A172 (cell line): ENCODE measurements at regions not wholly inside any gene's neighbourhood (a gene's known extent, or its start where the extent isn't known, plus 50 kb on each side); places are given as distances from the start of the nearest gene placed in this dataset.
"Not testable (repeated sequence)": the region's sequence is repeated elsewhere in the genome, so short reads cannot be mapped to it uniquely, and the experiment has no call there.

Source experiments
- DNase-seq: peaks from one replicate; pipeline ENCODE4 v3.0.0-alpha.2; 2015; ENCODE audit warnings: low spot score

DNA sequence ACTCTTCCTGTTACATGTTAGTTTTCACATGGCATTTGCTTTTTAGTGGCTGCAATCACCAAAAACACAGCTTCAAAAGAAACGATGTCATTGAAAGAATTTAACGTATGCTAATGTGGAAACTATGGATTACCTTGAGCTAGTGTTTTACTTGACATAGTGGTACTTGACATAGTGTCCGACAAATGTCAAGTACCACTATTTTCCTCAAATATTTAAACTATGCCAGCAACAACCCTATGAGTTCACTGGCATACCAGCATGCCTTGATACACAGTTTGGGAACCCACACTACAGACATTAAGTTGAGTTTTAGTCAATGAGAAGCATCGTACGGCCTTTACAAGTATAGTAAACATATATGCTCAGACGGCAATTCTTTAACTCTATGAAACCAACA lies 560.3 kb downstream of the GALC start:
- no peak for DNase-seq

DNA sequence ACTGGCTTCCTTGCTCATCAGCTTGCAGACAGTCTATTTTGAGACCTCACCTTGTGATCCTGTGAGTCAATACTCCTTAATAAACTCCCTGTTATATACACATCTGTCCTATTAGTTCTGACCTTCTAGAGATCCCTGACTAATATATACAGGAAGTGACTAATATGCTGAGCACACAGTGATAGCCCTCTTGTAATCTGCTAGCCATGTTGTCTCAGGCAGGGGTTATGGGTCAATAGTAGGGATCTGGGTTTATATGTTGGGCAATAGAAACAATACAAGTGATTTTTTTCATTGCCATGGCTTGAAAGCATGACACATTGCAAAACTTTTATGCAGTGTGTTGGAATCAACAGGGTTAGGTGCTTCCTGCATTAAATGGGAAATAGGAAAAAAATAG lies 562.2 kb downstream of the GALC start:
- peak; percentile 36 for DNase-seq

DNA sequence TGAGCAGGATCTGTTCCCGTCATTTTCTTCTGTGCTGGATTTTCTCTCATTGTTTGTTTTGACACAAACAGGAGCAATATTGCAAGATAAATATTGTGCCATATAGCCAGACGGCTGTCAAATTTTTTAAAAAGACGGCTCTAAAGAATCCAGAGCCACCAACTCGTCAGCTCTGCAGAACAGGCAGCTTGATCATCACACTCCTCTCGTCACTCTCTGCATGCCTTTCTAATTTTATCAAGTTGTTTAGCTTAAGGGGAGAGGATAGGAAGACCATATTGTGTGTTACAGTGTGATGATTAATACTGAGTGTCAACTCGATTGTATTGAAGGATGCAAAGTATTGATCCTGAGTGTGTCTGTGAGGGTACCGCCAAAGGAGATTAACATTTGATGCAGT lies 562.8 kb downstream of the GALC start:
- no peak for DNase-seq

DNA sequence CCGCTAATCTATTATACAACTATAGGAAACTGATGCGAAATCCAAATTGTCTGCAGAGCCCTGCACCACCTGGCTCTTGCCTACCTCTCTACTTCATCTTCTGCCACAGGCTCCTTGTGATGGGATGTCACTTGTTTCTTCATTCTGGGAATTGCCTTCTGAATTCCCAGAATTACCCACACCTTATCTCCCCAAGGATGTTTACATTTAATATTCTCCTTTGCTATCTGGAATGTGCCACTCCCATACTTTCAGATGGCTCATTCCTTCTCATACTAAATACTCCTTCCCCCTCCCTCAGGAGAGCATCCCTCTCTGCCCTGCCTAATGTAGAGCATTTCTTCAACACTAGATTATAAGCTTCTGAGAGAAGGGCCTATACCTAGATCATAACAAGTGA lies 573.1 kb downstream of the GALC start:
- DNase-seq: no peak

DNA sequence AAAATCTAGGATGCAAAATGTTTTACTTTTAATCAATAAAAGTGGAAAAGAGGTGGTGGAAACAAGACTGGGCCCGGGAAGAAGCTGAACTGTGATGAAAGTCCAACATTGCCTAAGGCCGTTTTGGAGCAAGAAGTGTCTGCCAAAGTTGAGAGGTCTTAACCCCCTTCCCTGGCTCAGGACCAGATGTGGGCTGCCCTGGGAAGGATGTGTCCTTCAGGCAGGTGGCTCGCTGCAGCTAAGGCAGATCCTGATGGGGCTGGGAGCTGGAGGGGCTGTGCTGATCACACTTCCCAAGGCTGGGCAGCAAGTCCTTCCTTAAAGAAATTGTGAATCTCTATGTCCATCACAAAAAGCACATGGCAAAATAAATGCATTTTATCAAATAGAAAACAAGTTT lies 581.6 kb downstream of the GALC start:
- DNase-seq: no peak

DNA sequence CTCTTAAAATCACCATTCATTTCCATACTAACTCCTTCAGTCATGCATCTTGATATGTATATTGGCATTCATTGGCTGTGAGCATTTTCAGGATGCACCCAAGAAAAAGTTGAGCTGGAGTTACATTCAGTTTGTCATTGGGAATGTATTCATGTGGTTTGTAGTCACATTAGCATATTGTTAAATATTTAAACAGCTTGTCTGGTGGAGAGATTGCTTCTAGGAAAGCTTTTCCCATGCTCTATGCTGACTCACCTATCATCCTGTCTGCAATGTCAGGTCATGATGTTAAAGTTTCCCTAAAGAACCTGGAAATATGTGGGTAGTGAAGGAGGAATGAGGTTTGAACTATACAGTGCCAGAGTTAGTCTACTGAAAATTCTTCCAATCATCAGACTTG lies 583.6 kb downstream of the GALC start:
- no peak for DNase-seq

DNA sequence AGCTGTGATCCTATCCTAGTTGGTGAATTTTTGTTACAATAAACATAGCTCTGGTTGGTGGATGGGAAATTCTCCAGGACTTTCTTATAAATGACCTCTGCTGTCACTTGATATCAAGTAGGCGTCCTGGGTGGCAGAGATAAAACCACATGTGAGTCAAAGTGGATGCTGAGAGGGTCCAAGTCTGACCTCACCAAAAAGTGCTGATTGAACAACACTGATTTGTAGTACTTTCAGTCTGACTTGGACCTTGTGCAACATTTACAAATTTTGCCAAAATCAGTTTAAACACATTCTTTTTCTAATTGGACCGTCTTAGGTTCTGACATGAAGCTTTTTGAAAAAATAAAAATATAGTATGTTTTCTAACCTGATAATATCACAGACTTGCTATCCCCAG lies 585.6 kb downstream of the GALC start:
- no peak for DNase-seq

DNA sequence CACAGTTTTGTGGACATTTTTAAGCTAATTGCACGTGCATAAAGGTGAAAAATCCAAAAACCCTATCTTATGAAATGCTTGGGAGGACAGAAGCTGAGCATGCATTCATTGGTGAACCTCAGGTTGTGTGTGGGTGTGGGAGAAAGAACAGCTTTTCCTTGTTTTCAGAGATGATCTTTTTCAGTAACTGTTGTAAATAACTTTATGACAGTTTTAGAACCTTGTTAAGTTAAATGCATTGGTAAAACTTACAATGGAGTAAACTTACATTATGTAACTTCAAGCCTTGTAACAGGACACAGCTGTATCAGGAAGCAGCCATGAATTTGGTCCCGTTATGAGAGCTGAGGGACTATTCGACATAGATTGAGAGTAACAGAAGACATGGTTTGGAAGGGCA lies 587.4 kb downstream of the GALC start:
- DNase-seq: no peak

DNA sequence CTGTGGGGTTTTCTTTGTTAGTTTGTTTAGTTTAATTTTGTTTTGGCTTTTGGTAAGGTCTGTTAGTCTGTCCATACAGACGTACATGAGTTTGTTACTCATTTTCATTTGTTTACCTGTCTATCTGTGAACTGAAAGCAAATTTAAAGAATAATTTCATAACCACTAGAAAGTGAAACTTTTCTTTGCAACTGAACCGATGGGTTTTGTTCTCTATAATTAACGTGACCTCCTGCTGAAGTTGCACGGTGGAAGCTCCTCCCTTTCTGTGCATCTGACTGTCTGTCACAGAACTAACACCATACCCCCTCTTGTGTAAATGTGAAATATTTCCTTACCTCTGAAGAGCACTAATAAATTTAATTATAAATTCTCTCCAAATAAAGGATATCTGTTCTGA lies 595.5 kb downstream of the GALC start:
- no peak for DNase-seq

DNA sequence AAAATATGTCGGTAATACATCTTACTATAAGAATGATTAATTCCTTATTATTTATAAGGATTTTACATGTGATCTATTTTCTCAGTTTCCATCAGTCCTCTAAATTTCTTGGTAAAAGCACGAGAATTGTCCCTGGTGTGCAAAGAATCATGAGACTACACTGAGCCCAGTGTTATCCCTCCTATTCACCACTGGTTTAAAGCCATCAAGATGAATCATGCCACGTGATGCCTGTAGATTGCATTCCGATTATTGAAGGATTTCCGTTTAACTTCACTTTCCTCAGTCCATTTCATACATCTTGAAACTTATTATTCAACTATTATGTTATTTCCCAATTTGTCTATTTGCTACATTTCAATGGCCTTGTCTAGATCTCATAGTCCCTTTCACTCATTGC lies 601.9 kb downstream of the GALC start:
- DNase-seq: no peak

DNA sequence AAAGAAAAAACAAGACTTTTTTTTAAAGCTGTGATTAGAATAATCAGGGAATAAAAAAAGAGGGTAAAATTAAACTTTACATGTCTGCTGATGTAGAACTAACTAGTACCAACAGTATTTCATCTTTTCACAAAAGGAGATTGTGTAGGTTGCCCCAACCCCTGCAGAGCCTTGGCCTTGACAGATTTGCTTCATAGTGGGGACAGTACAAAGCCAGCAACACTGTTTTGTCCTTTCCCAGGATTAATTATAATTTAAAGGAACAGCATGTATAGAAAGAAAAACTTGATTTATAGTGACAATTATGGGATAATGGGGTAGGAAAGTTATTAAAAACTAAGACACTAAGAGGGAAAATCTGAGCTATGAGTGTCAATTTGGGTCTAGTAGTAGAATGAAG lies 604.0 kb downstream of the GALC start:
- DNase-seq: no peak

DNA sequence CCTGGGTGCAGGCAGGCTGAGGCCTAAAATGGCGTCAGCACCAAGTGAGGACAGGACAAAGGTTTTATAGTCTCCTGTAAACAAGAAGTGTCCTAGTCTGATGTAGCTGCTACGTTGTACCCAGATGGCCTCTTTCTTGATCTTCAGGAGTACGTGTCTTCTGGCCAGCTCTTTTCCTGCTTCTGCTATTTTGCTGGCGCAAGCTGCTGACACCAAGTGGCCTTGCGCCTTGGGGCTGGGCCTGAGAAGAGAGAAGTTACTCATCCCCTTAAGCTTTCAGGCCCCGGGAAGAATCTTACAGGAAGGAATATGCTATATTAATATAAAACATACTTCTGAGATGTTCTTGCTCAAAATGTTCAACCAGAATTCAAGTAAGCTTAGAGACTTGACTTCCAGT lies 605.2 kb downstream of the GALC start:
- DNase-seq: no peak

DNA sequence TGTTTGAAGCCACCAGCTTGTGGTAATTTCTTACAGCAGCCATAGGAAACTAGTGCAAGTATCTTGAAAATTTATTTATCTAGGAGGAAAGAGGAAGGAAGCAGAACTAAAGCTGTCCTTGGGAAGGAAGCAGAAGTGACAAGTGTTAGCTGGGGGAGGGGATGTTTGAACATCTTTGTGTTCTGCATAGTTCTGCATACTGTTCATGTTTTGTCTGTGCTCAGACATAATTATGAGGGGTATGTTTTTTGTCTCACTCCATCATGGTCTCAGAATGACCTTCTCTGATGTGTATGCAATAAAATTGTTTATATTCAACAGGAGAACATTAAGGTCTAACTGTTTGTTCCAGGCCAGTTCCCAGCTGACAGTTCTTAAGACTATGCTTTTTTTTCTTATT lies 606.5 kb downstream of the GALC start:
- DNase-seq: no peak

DNA sequence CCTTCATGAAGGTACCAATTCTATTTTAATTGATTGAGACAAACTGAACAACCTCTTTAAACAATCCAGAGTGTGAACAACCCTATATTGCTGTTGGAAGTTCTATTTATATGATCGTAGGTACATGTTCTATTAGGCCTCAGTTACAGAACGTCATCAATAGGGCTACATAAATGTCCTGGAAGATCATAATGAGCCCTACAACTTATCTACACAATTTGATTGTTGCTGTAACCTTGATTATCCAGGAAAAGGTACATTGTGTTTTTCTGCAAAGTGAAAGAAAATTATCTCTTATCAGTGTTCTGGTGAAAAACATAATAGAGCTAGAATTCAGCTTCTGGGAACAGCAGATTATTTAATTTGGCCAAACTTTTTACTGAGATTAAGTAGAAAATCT lies 612.9 kb downstream of the GALC start:
- DNase-seq: no peak

DNA sequence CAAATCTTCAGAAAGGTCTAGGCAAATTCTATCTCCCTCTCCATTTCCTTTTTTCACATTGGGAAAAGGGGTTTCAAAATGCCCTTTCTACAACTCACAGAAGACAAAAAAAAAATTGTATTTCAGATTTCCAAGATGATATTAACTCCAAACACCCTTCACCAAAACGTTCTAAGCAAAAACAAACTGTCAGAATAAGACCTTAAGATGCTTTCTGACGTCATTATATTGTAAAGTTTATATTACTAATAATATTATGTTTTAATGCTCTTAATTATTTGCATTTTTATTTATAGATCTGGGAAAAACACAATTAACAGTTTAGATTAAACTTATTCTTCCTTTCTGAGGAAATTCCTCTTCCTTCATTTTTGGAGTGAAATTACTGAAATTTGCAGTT lies 624.2 kb downstream of the GALC start:
- no peak for DNase-seq

DNA sequence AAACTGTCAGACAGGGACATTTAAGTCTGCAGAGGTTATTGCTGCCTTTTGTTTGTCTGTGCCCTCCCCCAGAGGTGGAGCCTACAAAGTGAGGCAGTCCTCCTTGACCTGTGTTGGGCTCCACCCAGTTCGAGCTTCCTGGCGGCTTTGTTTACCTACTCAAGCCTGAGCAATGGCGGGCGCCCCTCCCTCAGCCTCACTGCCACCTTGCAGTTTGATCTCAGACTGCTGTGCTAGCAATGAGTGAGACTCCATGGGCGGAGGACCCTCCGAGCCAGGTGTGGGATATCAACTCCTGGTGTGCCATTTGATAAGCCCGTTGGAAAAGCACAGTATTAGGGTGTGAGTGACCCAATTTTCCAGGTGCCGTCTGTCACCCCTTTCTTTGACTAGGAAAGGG lies 632.7 kb downstream of the GALC start:
- DNase-seq: not testable (repeated sequence)

DNA sequence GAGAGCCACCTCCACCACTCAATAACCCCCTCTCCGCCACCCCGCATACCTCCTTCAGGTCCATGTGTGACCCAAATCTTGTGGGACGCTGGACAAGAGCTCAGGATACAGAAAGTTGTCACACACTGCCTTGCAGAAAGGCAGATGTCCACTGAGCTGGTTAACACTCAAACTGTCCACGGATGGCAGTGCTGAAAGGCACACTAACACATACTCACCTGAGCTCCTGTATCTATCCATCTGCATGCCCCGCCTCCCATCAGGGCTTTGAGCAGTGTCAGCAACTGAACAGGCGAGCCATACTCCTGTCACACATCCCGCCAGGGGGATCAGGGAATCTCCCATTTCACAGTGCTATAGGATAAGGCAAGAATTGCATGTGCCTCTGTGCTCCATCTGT lies 642.0 kb downstream of the GALC start:
- no peak for DNase-seq

DNA sequence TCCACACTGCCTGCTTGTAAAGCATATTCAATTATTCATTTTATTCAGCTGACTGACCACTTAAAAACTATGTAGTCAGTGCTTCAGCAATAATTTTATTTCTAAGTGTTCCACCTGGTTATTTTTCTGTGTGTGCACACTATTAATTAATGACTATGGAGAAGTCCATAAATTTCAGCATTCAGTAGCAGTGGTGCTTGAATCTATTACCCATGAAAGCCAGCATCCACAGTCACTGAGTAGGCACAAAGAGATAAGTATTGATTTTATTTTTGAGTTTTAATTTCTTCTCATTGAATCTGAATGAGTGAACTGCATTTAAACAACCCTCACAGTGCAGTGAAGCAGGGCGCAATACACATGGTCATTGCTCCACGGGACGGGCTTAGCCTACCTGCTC lies 643.1 kb downstream of the GALC start:
- no peak for DNase-seq

DNA sequence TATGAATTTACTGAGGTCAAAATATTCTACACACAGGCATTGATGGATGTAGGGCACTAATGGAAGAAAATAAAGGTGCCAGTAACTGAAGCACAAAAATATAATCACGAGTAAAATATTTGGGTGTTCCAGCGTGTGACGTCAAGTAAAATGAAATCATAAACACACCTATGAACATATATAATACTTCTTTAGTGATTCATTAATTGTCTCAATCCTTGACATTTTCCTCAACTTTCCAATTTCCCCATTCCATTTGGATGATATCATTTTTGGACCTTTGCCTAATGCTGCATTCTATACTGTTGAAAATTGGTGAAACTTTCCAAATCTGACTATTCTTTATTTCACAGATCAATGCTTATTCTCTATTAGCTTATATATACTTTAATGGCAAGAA lies 649.3 kb downstream of the GALC start:
- DNase-seq: no peak

DNA sequence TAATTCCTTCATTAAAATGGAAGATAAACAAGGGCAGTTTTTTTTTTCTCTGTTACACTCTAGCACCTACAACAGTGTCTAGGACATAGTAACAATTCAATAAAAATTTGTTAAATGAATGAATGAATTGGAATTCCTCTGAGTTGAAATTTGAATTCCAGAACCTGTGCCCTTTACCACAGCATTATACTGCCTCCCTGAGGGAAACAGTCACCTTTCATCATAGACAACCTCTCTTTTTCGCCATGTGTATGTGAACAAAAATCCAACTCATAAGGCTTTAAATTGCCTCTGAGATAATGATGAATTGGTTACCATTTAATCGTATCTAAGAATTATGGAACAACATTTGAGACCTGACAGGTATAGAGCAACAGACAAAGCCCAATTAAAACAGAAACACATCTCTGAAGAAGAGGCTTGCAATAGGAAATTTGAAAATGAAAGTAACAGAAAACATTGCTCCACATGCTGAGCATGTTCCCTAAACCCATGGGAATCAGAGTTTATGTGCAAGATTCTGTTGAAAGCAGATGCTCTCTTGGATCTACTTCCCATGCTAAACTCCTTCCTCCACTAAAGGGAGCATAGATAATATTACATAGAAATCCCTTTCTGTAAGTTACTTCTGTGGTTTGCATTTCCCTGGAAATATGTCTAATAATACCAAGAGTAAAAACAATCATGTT lies 657.8 kb downstream of the GALC start:
- DNase-seq: peak; percentile 4

DNA sequence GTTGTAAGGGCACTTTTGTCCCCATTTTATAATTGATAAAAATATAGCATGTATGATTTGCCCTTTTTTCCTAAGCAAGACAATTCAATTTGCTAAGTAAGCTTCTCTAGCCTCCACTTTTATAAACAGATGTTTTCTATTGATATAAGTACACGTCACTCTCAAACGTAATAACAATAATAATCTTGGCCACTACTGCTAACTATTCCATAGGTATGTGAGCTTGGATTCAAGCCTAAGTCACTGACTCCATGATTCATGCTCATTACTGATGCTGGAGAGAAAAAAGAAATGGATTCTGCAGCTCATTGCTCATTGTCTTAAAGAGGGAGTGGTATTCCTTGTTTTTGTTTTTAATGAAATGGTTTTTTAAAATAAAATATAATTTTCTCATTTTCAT lies 661.0 kb downstream of the GALC start:
- peak; percentile 18 for DNase-seq

DNA sequence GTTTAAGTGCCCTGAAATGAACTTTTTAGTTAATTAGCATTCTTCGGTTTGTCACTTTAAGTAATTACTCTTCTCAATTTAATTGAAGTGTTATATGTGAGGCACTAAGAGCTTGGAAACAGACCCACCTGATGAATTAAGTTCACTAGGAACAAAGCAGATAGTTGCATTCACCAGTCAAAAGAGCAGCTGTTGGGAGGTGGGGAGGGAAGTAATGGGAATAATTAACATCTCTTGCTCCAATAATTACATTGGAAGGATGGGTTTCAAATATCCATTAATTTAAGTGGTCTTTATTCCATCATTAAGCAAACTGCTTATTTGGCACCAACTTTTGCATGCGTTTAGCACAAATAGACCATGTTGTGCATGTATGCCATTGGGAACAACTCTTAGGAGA lies 667.2 kb downstream of the GALC start:
- no peak for DNase-seq

DNA sequence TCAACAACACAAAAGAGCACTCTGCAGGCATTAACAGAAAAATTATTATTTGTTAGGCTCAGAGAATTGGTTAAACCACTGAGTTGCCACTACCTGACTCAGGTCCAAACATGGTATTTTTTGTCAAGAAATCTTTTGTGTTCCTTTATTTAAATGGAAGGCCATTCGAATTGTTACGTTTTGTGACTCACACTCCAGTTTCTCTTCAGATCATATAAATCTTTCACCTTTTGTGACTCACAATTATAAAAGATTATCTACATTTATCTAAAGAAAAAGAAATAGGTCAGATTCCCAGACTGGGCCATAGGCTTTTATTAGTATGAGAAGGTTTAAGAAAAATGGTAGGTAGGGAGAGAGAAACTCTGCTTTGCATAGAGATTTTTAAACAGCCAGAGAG lies 669.8 kb downstream of the GALC start:
- DNase-seq: peak; percentile 4

DNA sequence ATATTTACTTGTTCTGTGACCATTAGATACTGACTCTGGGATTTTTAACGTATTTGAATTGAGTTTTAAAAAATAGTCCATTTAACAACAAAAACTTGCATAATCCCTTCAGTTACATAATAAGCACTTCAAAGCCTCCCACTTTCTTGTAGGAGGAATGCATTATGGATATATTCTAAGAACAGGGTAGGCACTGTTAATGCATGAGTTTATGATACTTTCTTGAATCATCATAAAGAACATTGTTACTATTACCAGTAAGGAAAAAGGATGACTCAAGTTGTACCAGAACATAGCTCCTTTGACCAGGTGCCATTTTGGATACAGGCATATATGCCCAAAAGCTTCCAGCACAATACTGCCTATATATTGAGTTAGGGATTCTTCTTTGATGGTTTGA lies 671.4 kb downstream of the GALC start:
- no peak for DNase-seq

DNA sequence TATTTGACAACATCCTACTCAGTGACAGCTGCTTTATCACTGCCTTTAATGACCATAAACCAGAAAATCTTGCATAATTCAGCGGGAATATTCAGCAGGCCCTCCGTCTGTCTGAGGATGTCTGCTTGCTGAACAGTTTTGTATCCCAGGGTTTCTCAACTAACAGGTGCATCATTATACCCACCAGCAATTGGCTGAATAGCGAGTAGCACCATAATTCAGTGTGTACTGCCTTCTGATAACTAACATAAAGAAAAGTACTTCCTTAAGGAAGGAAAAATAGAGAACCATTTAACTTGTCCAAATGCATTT lies 680.1 kb downstream of the GALC start:
- DNase-seq: no peak
